ENCODE measurements at regions not wholly inside any gene's neighbourhood (a gene's known extent, or its start where the extent isn't known, plus 50 kb on each side); places are given as distances from the start of the nearest gene placed in this dataset.
"Not testable (repeated sequence)": the region's sequence is repeated elsewhere in the genome, so short reads cannot be mapped to it uniquely, and the experiment has no call there.

DNA sequence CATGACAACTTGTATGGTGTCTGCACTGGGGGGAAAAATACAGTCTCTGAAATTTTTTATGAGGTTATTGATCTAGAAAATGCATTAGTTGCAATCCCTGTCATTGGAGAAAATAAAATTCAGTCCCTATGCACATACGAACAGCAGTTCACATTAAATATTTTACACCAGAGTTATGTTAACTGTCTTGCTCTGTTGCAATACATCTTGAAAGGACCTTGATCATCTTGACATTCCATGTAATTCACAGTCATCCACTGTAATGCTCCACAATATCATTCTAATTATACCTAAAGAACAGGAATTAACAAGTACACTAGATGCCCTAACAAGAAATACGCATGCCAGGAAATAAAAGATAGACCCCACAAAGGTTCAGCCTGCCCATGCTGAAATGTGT, 934.6 kb upstream of the PCDH10 start:
- H3K4me3 ChIP-seq = no peak overlapping the region
- no peaks in the 10 kb centered on the region for H3K36me3 ChIP-seq
- H3K9me3 ChIP-seq = no peaks in the 10 kb centered on the region
- no peak for DNase-seq (ENCODE audit: low spot score)
- intact Hi-C loops (cut with DNase I) = no loop called here
- 93% methylated on average over 2 of the region's 2 CpGs for WGBS
- no peaks in the 10 kb centered on the region for H3K27me3 ChIP-seq (replicated peaks; ENCODE audit: insufficient read depth)
- no peak overlapping the region for H3K27ac ChIP-seq
- no peaks in the 10 kb centered on the region for H3K4me1 ChIP-seq (replicated peaks)
- TF ChIP-seq, protein P1, sequence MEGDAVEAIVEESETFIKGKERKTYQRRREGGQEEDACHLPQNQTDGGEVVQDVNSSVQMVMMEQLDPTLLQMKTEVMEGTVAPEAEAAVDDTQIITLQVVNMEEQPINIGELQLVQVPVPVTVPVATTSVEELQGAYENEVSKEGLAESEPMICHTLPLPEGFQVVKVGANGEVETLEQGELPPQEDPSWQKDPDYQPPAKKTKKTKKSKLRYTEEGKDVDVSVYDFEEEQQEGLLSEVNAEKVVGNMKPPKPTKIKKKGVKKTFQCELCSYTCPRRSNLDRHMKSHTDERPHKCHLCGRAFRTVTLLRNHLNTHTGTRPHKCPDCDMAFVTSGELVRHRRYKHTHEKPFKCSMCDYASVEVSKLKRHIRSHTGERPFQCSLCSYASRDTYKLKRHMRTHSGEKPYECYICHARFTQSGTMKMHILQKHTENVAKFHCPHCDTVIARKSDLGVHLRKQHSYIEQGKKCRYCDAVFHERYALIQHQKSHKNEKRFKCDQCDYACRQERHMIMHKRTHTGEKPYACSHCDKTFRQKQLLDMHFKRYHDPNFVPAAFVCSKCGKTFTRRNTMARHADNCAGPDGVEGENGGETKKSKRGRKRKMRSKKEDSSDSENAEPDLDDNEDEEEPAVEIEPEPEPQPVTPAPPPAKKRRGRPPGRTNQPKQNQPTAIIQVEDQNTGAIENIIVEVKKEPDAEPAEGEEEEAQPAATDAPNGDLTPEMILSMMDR (IDR thresholded peaks at IDR 0.05) = no peak
- TF ChIP-seq POLR2AphosphoS5 (IDR thresholded peaks at IDR 0.05) = no peak
- TF ChIP-seq POLR2A (IDR thresholded peaks at IDR 0.05) = no peak

DNA sequence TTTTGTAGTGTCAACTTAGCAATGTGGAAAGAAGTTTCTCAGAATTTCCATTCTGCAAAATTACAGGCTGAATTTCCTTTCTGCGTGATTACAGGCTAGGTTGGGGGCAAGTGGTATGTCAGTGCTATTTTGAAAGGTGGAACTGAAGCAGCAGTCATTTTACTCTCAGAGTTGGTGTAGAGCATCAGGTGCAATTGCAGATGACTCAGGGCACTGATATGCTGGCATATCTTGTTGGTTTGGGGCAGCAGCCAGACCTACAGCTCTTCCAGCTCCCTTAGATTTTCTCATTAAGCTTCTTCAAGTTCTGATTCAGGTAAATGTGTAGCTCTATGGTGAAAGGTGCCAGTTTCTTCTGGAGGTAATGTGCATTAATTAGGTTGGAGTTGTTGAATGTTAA, 930.7 kb upstream of the PCDH10 start:
- H3K36me3 ChIP-seq = no peaks in the 10 kb centered on the region
- no peak for DNase-seq (ENCODE audit: low spot score)
- H3K9me3 ChIP-seq = no peaks in the 10 kb centered on the region
- TF ChIP-seq, protein P1 (IDR thresholded peaks at IDR 0.05) = no peak
- no peak for TF ChIP-seq POLR2AphosphoS5 (IDR thresholded peaks at IDR 0.05)
- no peak for TF ChIP-seq POLR2A (IDR thresholded peaks at IDR 0.05)
- H3K27ac ChIP-seq = no peak overlapping the region
- no peaks in the 10 kb centered on the region for H3K27me3 ChIP-seq (replicated peaks; ENCODE audit: insufficient read depth)
- no peaks in the 10 kb centered on the region for H3K4me1 ChIP-seq (replicated peaks)
- WGBS = 87% methylated on average over 1 of the region's 1 CpG
- intact Hi-C loops (cut with DNase I) = no loop called here
- no peak overlapping the region for H3K4me3 ChIP-seq

DNA sequence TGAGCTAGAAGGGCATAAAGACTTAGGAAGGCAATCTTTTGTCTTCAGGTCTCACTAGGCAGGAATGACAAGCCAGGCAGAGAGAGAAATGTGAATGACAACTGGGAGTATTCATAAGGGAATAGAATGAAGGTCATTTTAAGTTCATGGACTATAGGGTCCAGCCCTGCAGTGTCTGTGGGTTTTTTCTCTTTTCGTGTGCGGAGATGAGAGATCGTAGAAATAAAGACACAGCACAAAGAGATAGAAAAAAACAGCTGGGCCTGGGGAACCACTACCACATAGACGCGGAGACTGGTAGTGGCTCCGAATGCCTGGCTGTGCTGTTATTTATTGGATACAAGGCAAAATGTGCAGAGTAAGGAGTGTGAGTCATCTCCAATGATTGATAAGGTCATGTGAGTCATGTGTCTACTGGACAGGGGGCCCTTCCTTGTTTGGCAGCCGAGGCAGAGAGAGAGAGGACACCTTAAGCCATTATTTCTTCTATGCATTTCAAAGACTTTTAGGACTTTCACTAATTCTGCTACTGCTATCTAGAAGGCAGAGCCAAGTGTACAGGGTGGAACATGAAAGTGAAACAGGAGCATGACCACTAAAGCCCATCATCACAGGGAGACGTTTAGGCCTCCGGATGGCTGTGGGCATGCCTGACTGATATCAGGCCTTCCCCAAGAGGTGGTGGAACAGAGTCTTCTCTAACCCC, 921.8 kb upstream of the PCDH10 start:
- WGBS = 87% methylated on average over 9 of the region's 9 CpGs
- Histone ChIP-seq H3K27me3 (replicated peaks; ENCODE audit: insufficient read depth) (no peaks in the 10 kb centered on the region), H3K27ac (no peak overlapping the region), H3K4me3 (no peak overlapping the region), H3K4me1 (replicated peaks) (no peaks in the 10 kb centered on the region), H3K9me3 (no peaks in the 10 kb centered on the region), H3K36me3 (no peaks in the 10 kb centered on the region)
- intact Hi-C loops (cut with DNase I) = no loop called here
- no peak for TF ChIP-seq POLR2A (IDR thresholded peaks at IDR 0.05)
- TF ChIP-seq, protein P1 (IDR thresholded peaks at IDR 0.05) = no peak
- no peak for DNase-seq (ENCODE audit: low spot score)

GRCh38 chr4:132227857-132228165, 921.3 kb upstream of the PCDH10 start:
- H3K27me3 ChIP-seq (replicated peaks; ENCODE audit: insufficient read depth); H3K9me3 ChIP-seq; H3K27ac ChIP-seq; intact Hi-C loops (cut with DNase I); H3K36me3 ChIP-seq; DNase-seq (ENCODE audit: low spot score); H3K4me3 ChIP-seq; H3K4me1 ChIP-seq (replicated peaks): not testable (repeated sequence)
- 80% methylated on average over 11 of the region's 11 CpGs for WGBS

DNA sequence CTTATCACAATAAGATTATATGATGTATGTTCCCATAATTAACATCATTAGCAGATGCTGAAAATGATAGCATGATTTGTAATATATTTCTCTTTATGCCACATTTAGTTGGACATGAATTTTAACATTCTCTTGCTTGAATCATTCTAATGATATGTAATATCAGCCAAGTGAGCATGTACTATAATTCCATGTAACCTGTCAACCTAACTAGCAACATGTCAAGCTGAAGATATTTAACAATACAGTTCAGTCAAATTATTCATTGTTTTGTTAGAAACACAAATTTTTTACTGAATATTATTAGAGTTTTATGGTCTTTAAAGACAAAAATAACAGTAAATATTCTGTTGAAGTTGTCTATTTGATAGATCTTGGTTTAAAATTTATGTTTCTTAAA, 920.4 kb upstream of the PCDH10 start:
- Histone ChIP-seq H3K4me3 (no peak overlapping the region), H3K27ac (no peak overlapping the region), H3K9me3 (no peaks in the 10 kb centered on the region), H3K4me1 (replicated peaks) (no peaks in the 10 kb centered on the region), H3K27me3 (replicated peaks; ENCODE audit: insufficient read depth) (no peaks in the 10 kb centered on the region), H3K36me3 (no peaks in the 10 kb centered on the region)
- no peak for TF ChIP-seq POLR2A (IDR thresholded peaks at IDR 0.05)
- intact Hi-C loops (cut with DNase I) = no loop called here
- no peak for DNase-seq (ENCODE audit: low spot score)

- DNase-seq (ENCODE audit: low spot score) = no peak
- intact Hi-C loops (cut with DNase I) = no loop called here
- no peaks in the 10 kb centered on the region for H3K27me3 ChIP-seq (replicated peaks; ENCODE audit: insufficient read depth)
- H3K9me3 ChIP-seq = no peaks in the 10 kb centered on the region
- no peaks in the 10 kb centered on the region for H3K36me3 ChIP-seq
- whole genome bisulfite sequencing = 81% methylated on average over 6 of the region's 6 CpGs
- no peaks in the 10 kb centered on the region for H3K4me1 ChIP-seq (replicated peaks)
- TF ChIP-seq, protein P1 (IDR thresholded peaks at IDR 0.05) = no peak
- TF ChIP-seq POLR2A (IDR thresholded peaks at IDR 0.05) = no peak
- no peak for TF ChIP-seq POLR2AphosphoS5 (IDR thresholded peaks at IDR 0.05)
- H3K4me3 ChIP-seq = no peak overlapping the region
- H3K27ac ChIP-seq = no peak overlapping the region
Measured at GRCh38 chr4:132230025-132230424, 919.1 kb upstream of the PCDH10 start.

All from prostate gland (tissue), 2 donors.